NCI-H774 (cell line): ENCODE measurements at regions not wholly inside any gene's neighbourhood (a gene's known extent, or its start where the extent isn't known, plus 50 kb on each side); places are given as distances from the start of the nearest gene placed in this dataset.
A peak's percentile ranks its signal among the peaks of the same experiment; 100 is the strongest.
"Not testable (repeated sequence)": the region's sequence is repeated elsewhere in the genome, so short reads cannot be mapped to it uniquely, and the experiment has no call there.

Experiments
- DNase-seq: peaks from one replicate; lab custom pipeline; 2025; lab: John Stamatoyannopoulos, UW

- no peak for DNase-seq
These were observed 110.8 kb upstream of the GREM2 start for GRCh38 chr1:240722788-240723187.

- DNase-seq: no peak
These were observed 109.0 kb upstream of the GREM2 start for GRCh38 chr1:240720976-240721375.

GRCh38 chr1:240719953-240720700 lies 108.2 kb upstream of the GREM2 start:
- no peak for DNase-seq

- DNase-seq: not testable (repeated sequence)
These were observed 104.6 kb upstream of the GREM2 start for GRCh38 chr1:240716538-240716937.

GRCh38 chr1:240714568-240715292 lies 102.8 kb upstream of the GREM2 start:
- DNase-seq: no peak

- no peak for DNase-seq
These were observed 100.2 kb upstream of the GREM2 start for GRCh38 chr1:240712014-240712731.

GRCh38 chr1:240711020-240711419 lies 99.1 kb upstream of the GREM2 start:
- DNase-seq: no peak

GRCh38 chr1:240709676-240710075 lies 97.7 kb upstream of the GREM2 start:
- no peak for DNase-seq

GRCh38 chr1:240706150-240706935 lies 94.4 kb upstream of the GREM2 start:
- no peak for DNase-seq

- no peak for DNase-seq
These were observed 93.6 kb upstream of the GREM2 start for GRCh38 chr1:240705579-240705978.

- DNase-seq: no peak
These were observed 89.5 kb upstream of the GREM2 start for GRCh38 chr1:240701412-240701811.

- no peak for DNase-seq
These were observed 83.5 kb upstream of the GREM2 start for GRCh38 chr1:240695416-240695815.

GRCh38 chr1:240693844-240694243 lies 81.9 kb upstream of the GREM2 start:
- DNase-seq: no peak

GRCh38 chr1:240693036-240693435 lies 81.1 kb upstream of the GREM2 start:
- no peak for DNase-seq

- DNase-seq: peak; percentile 67
These were observed 80.2 kb upstream of the GREM2 start for GRCh38 chr1:240691909-240692705.

GRCh38 chr1:240691501-240691900 lies 79.5 kb upstream of the GREM2 start:
- DNase-seq: no peak

GRCh38 chr1:240687820-240688219 lies 75.9 kb upstream of the GREM2 start:
- DNase-seq: no peak

- no peak for DNase-seq
These were observed 71.6 kb upstream of the GREM2 start for GRCh38 chr1:240683576-240683975.

- DNase-seq: no peak
These were observed 70.9 kb upstream of the GREM2 start for GRCh38 chr1:240682859-240683242.

GRCh38 chr1:240682166-240682858 lies 70.4 kb upstream of the GREM2 start:
- no peak for DNase-seq
